Stimulated activated CD8-positive, alpha-beta memory T cell treated with anti-CD3 and anti-CD28 coated beads, Interleukin-7, amount 100 ng/mL, for 4 hours (primary cell): ENCODE measurements at regions not wholly inside any gene's neighbourhood (a gene's known extent, or its start where the extent isn't known, plus 50 kb on each side); places are given as distances from the start of the nearest gene placed in this dataset.
"Not testable (repeated sequence)": the region's sequence is repeated elsewhere in the genome, so short reads cannot be mapped to it uniquely, and the experiment has no call there.

Source experiments
- DNase-seq, 2 donors: peaks; one replicate each; pipeline ENCODE4 v3.0.0-alpha.2; 2020; ENCODE audit warnings: low read depth in 2 of 2

GRCh38 chr2:226578879-226579278 lies 220.7 kb downstream of the IRS1 start:
- DNase-seq, result no peak

GRCh38 chr2:226578373-226578772 lies 221.2 kb downstream of the IRS1 start:
- no peak for DNase-seq

GRCh38 chr2:226575928-226576327 lies 223.7 kb downstream of the IRS1 start:
- DNase-seq, result no peak

- DNase-seq, result no peak
Observed at GRCh38 chr2:226573158-226573557, 226.5 kb downstream of the IRS1 start.

- DNase-seq, result no peak
Observed at GRCh38 chr2:226564667-226565066, 235.0 kb downstream of the IRS1 start.

GRCh38 chr2:226561962-226562361 lies 237.7 kb downstream of the IRS1 start:
- no peak for DNase-seq

- no peak for DNase-seq
Observed at GRCh38 chr2:226560325-226560724, 239.3 kb downstream of the IRS1 start.

- DNase-seq, result no peak
Observed at GRCh38 chr2:226559536-226559935, 240.1 kb downstream of the IRS1 start.

GRCh38 chr2:226558418-226558817 lies 241.2 kb downstream of the IRS1 start:
- DNase-seq, result no peak

GRCh38 chr2:226556050-226556449 lies 243.6 kb downstream of the IRS1 start:
- DNase-seq, result no peak

- no peak for DNase-seq
Observed at GRCh38 chr2:226554701-226555100, 244.9 kb downstream of the IRS1 start.

GRCh38 chr2:226553333-226553732 lies 246.3 kb downstream of the IRS1 start:
- no peak for DNase-seq

- DNase-seq, result no peak
Observed at GRCh38 chr2:226552571-226553285, 246.9 kb downstream of the IRS1 start.

GRCh38 chr2:226551522-226552250 lies 247.9 kb downstream of the IRS1 start:
- no peak for DNase-seq

GRCh38 chr2:226550801-226551200 lies 248.8 kb downstream of the IRS1 start:
- DNase-seq, result no peak

GRCh38 chr2:226548732-226549131 lies 250.9 kb downstream of the IRS1 start:
- DNase-seq, result no peak

GRCh38 chr2:226544596-226545210 lies 254.9 kb downstream of the IRS1 start:
- no peak for DNase-seq

GRCh38 chr2:226540204-226540994 lies 259.2 kb downstream of the IRS1 start:
- DNase-seq, result no peak

- DNase-seq, result no peak
Observed at GRCh38 chr2:226536410-226536809, 263.2 kb downstream of the IRS1 start.

- DNase-seq, result not testable (repeated sequence)
Observed at GRCh38 chr2:226532976-226533375, 266.6 kb downstream of the IRS1 start.

- DNase-seq, result no peak
Observed at GRCh38 chr2:226531061-226531810, 268.4 kb downstream of the IRS1 start.
